ENCODE measurements at regions not wholly inside any gene's neighbourhood (a gene's known extent, or its start where the extent isn't known, plus 50 kb on each side); places are given as distances from the start of the nearest gene placed in this dataset.
"Not testable (repeated sequence)": the region's sequence is repeated elsewhere in the genome, so short reads cannot be mapped to it uniquely, and the experiment has no call there.

- peaks cover 22 to 33% of the 10 kb centered on the region in 2 experiments; a peak in 4 of 5 replicates for H3K27me3 ChIP-seq (ENCODE audit: control insufficient read depth in 2 of 2, insufficient read depth in 2 of 2, low read length in 2 of 2)
- H4K20me1 ChIP-seq (replicated peaks; ENCODE audit: control insufficient read depth, insufficient read depth, low read length); ATAC-seq; H3K36me3 ChIP-seq (ENCODE audit: control insufficient read depth, insufficient read depth, low read length); FAIRE-seq; H2AFZ ChIP-seq (ENCODE audit: low read depth, low read length); in situ Hi-C loops (cut with MboI); H3K79me2 ChIP-seq (ENCODE audit: control insufficient read depth, insufficient read depth, low read length); H3K9me3 ChIP-seq (replicated peaks; ENCODE audit: control insufficient read depth, insufficient read depth, low read depth, low read length); H3K9ac ChIP-seq (ENCODE audit: insufficient read depth in 1 of 2, low read depth in 2 of 2, low read length in 2 of 2); intact Hi-C loops (cut with micrococcal nuclease); POLR2A ChIA-PET; H3K4me1 ChIP-seq (replicated peaks in 1 of 2; ENCODE audit: control insufficient read depth in 2 of 2, insufficient read depth in 2 of 2, low read length in 2 of 2); H3K27ac ChIP-seq (ENCODE audit: extremely low read depth, low read depth, low read length); H3K4me3 ChIP-seq; DNase-seq (ENCODE audit: extremely low read depth in 1 of 4, low spot score in 3 of 4); H3K9me1 ChIP-seq (ENCODE audit: control insufficient read depth, insufficient read depth, low read length); BruUV-seq (replicated peaks); H3K4me2 ChIP-seq (ENCODE audit: insufficient read depth, low read length); CTCF ChIA-PET (ENCODE audit: low intra/inter-chr PET ratio): not testable (repeated sequence)
- WGBS (ENCODE audit: insufficient coverage, low coverage, missing lambda C conversion rate): 2% methylated on average over 2 of the region's 2 CpGs
- peak; percentile 97 for TF ChIP-seq ZNF431 (CRISPR knock-in tag; IDR thresholded peaks at IDR 0.05)
These were observed 379.9 kb downstream of the RRAGC start for GRCh38 chr1:38479662-38480061.

DNA sequence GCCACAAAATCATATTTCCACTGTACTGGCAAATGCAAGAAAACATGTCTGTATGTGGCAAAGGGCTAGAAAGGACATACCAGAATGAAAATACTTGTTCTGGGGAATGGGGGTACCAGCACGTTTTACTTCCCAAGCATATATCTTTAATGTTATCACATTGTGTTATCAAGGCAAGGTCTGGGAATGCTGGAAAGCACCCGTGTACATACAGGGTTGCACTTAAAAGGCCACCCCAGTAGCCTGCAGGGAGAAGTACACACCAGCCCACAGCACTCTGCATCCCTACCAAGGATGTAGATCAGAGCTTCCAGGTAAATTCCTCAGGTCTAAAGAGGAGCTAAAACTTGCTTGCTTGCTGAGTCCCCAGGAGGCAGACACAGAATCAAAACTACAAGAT is 381.8 kb downstream of the RRAGC start:
- no peak for DNase-seq (ENCODE audit: extremely low read depth in 1 of 4, low spot score in 3 of 4)
- CTCF ChIA-PET (ENCODE audit: low intra/inter-chr PET ratio): no interaction called here
- TF ChIP-seq ETS1 (conservative IDR thresholded peaks at IDR 0.05; ENCODE audit: control insufficient read depth, low read depth, low read length) (no peak), FOXA3 (CRISPR knock-in tag; conservative IDR thresholded peaks at IDR 0.05 in 1 of 2, IDR thresholded peaks at IDR 0.05 in 1 of 2) (no peak), ZNF778 (CRISPR knock-in tag; IDR thresholded peaks at IDR 0.05) (no peak), HMGN3 (IDR thresholded peaks at IDR 0.05; ENCODE audit: borderline replicate concordance, extremely low read depth, insufficient read length, low read depth, low read length) (no peak), ZFP30 (CRISPR knock-in tag; IDR thresholded peaks at IDR 0.05; ENCODE audit: borderline replicate concordance) (no peak), ILK (tag; IDR thresholded peaks at IDR 0.05; ENCODE audit: borderline replicate concordance, low read depth) (no peak), E2F3 (CRISPR knock-in tag; IDR thresholded peaks at IDR 0.05) (no peak)
- TF ChIP-seq, protein P1, sequence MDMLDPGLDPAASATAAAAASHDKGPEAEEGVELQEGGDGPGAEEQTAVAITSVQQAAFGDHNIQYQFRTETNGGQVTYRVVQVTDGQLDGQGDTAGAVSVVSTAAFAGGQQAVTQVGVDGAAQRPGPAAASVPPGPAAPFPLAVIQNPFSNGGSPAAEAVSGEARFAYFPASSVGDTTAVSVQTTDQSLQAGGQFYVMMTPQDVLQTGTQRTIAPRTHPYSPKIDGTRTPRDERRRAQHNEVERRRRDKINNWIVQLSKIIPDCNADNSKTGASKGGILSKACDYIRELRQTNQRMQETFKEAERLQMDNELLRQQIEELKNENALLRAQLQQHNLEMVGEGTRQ (CRISPR knock-in tag; IDR thresholded peaks at IDR 0.05): no peak
- H3K4me2 ChIP-seq (ENCODE audit: insufficient read depth, low read length): no peak overlapping the region
- H3K9me3 ChIP-seq (replicated peaks; ENCODE audit: control insufficient read depth, insufficient read depth, low read depth, low read length): no peaks in the 10 kb centered on the region
- POLR2A ChIA-PET: interaction anchor here (0.6 kb wide), 1 partner anchor 19 kb away, joined by 3 read pairs; no protein-coding TSS in a partner anchor
- no peak for FAIRE-seq
- in situ Hi-C loops (cut with MboI) (no loop called here), intact Hi-C loops (cut with micrococcal nuclease) (no loop called here)
- no peaks in the 10 kb centered on the region for H4K20me1 ChIP-seq (replicated peaks; ENCODE audit: control insufficient read depth, insufficient read depth, low read length)
- BruUV-seq (replicated peaks): no TSS peak
- no peaks in the 10 kb centered on the region for H3K36me3 ChIP-seq (ENCODE audit: control insufficient read depth, insufficient read depth, low read length)
- H3K4me1 ChIP-seq (replicated peaks in 1 of 2; ENCODE audit: control insufficient read depth in 2 of 2, insufficient read depth in 2 of 2, low read length in 2 of 2): peaks cover 0 to 4% of the 10 kb centered on the region in 2 experiments; a peak in 1 of 5 replicates
- H2AFZ ChIP-seq (ENCODE audit: low read depth, low read length): no peak overlapping the region
- 0% methylated on average over 2 of the region's 2 CpGs for WGBS (ENCODE audit: insufficient coverage, low coverage, missing lambda C conversion rate)
- H3K9ac ChIP-seq (ENCODE audit: insufficient read depth in 1 of 2, low read depth in 2 of 2, low read length in 2 of 2): no peak overlapping the region
- no peak for ATAC-seq
- peaks cover 20 to 34% of the 10 kb centered on the region in 2 experiments; a peak in 3 of 5 replicates for H3K27me3 ChIP-seq (ENCODE audit: control insufficient read depth in 2 of 2, insufficient read depth in 2 of 2, low read length in 2 of 2)
- H3K27ac ChIP-seq (ENCODE audit: extremely low read depth, low read depth, low read length): no peak overlapping the region
- H3K9me1 ChIP-seq (ENCODE audit: control insufficient read depth, insufficient read depth, low read length): no peaks in the 10 kb centered on the region
- no peaks in the 10 kb centered on the region for H3K79me2 ChIP-seq (ENCODE audit: control insufficient read depth, insufficient read depth, low read length)
- H3K4me3 ChIP-seq: no peak overlapping the region

Data from K562 (cell line).